ENCODE measurements at regions not wholly inside any gene's neighbourhood (a gene's known extent, or its start where the extent isn't known, plus 50 kb on each side); places are given as distances from the start of the nearest gene placed in this dataset.

DNA sequence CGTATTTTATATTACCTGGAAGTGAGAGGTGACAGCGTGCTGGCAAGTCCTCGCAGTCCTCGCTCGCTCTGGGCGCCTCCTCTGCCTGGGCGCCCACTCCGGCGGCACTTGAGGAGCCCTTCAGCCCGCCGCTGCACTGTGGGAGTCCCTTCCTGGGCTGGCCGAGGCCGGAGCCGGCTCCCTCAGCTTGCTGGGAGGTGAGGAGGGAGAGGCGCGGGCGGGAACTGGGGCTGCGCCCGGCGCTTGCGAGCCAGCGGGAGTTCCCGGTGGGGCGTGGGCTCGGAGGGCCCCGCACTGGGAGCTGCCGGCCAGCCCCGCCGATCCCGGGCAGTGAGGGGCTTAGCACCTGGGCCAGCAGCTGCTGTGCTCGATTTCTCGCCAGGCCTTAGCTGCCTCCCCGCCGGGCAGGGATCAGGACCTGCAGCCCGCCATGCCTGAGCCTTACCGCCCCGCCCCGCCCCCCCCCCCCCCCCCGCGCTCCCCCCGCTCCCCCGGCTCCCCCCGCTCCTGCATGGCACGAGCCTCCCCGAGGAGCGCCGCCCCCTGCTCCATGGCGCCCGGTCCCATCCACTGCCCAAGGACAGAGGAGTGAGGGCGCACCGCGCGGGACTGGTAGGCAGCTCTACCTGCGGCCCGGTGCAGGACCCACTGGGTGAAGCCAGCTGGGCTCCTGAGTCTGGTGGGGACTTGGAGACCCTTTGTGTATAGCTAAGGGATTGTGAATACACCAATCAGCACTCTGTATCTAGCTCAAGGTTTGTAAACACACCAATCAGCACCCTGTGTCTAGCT lies 298.9 kb upstream of the MAGEB16 start:
- TF ChIP-seq ZNF692 (tag by site-specific recombination; IDR thresholded peaks at IDR 0.05): no peak
- no peak for TF ChIP-seq CTCF (tag by site-specific recombination; IDR thresholded peaks at IDR 0.05)
- TF ChIP-seq ZNF785 (tag by site-specific recombination; IDR thresholded peaks at IDR 0.05): no peak
- TF ChIP-seq MZF1 (tag by site-specific recombination; IDR thresholded peaks at IDR 0.05; ENCODE audit: borderline replicate concordance): no peak
- TF ChIP-seq ZNF549 (tag by site-specific recombination; IDR thresholded peaks at IDR 0.05): no peak
- TF ChIP-seq TCF7L2 (IDR thresholded peaks at IDR 0.05; ENCODE audit: borderline replicate concordance, low read depth, low read length): no peak
- no peak for TF ChIP-seq KLF16 (tag by site-specific recombination; IDR thresholded peaks at IDR 0.05)
- TF ChIP-seq, protein P1, sequence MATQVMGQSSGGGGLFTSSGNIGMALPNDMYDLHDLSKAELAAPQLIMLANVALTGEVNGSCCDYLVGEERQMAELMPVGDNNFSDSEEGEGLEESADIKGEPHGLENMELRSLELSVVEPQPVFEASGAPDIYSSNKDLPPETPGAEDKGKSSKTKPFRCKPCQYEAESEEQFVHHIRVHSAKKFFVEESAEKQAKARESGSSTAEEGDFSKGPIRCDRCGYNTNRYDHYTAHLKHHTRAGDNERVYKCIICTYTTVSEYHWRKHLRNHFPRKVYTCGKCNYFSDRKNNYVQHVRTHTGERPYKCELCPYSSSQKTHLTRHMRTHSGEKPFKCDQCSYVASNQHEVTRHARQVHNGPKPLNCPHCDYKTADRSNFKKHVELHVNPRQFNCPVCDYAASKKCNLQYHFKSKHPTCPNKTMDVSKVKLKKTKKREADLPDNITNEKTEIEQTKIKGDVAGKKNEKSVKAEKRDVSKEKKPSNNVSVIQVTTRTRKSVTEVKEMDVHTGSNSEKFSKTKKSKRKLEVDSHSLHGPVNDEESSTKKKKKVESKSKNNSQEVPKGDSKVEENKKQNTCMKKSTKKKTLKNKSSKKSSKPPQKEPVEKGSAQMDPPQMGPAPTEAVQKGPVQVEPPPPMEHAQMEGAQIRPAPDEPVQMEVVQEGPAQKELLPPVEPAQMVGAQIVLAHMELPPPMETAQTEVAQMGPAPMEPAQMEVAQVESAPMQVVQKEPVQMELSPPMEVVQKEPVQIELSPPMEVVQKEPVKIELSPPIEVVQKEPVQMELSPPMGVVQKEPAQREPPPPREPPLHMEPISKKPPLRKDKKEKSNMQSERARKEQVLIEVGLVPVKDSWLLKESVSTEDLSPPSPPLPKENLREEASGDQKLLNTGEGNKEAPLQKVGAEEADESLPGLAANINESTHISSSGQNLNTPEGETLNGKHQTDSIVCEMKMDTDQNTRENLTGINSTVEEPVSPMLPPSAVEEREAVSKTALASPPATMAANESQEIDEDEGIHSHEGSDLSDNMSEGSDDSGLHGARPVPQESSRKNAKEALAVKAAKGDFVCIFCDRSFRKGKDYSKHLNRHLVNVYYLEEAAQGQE (tag by site-specific recombination; IDR thresholded peaks at IDR 0.05): no peak
- no peak for TF ChIP-seq ZNF747 (tag by site-specific recombination; IDR thresholded peaks at IDR 0.05)
- TF ChIP-seq SCRT1 (tag by site-specific recombination; IDR thresholded peaks at IDR 0.05; ENCODE audit: borderline replicate concordance): no peak
- no peak for TF ChIP-seq ZNF274 (IDR thresholded peaks at IDR 0.05; ENCODE audit: low read length)
- no peak for TF ChIP-seq ZNF274 (tag by site-specific recombination; IDR thresholded peaks at IDR 0.05; ENCODE audit: borderline replicate concordance)
- no peak for TF ChIP-seq ZNF341 (tag by site-specific recombination; IDR thresholded peaks at IDR 0.05; ENCODE audit: low read depth)

All from HEK293 (cell line).